Progenitor cell of endocrine pancreas (in vitro differentiated cells): ENCODE measurements at regions not wholly inside any gene's neighbourhood (a gene's known extent, or its start where the extent isn't known, plus 50 kb on each side); places are given as distances from the start of the nearest gene placed in this dataset.

ENCODE experiments used
- DNase-seq: peaks from one replicate; pipeline ENCODE4 v3.0.0; 2021; ENCODE audit warnings: low spot score; ENCODE audit not compliant: unreplicated experiment
- H3K27ac Mint-ChIP-seq: 2 replicates; pipeline ENCODE4 v1.8.0; 2021; ENCODE audit warnings: mild to moderate bottlenecking, moderate library complexity, mixed read lengths
- H3K27me3 Mint-ChIP-seq: 2 replicates; pipeline ENCODE4 v1.8.0; 2021; ENCODE audit warnings: mixed read lengths
- H3K36me3 Mint-ChIP-seq: 2 replicates; pipeline ENCODE4 v1.8.0; 2022; ENCODE audit warnings: mixed read lengths; ENCODE audit not compliant: insufficient read depth
- H3K4me1 Mint-ChIP-seq: 2 replicates; pipeline ENCODE4 v1.8.0; 2021; ENCODE audit warnings: low read depth, mixed read lengths
- H3K4me3 Mint-ChIP-seq: 2 replicates; pipeline ENCODE4 v1.8.0; 2021; ENCODE audit warnings: low read depth, mild to moderate bottlenecking, moderate library complexity, mixed read lengths
- H3K9me3 Mint-ChIP-seq: 2 replicates; pipeline ENCODE4 v1.8.0; 2021; ENCODE audit warnings: low read depth, mixed read lengths
- CTCF ChIP-seq: fragments of 200-600 bp; sonication (generic); IDR thresholded peaks from one replicate; pipeline ENCODE4 v1.5.0; 2021; ENCODE audit warnings: antibody characterized with exemption, mild to moderate bottlenecking; ENCODE audit not compliant: unreplicated experiment

GRCh38 chr2:103167599-103167998, 405.8 kb downstream of the TMEM182 start:
- no peak for TF ChIP-seq CTCF
- Mint-ChIP-seq H3K27me3 (no peaks in the 10 kb centered on the region), H3K36me3 (no peaks in the 10 kb centered on the region), H3K9me3 (no peaks in the 10 kb centered on the region), H3K4me1 (peaks cover 8% of the 10 kb centered on the region), H3K4me3 (no peak overlapping the region), H3K27ac (no peak overlapping the region)
- no peak for DNase-seq

- H3K36me3 Mint-ChIP-seq = no peaks in the 10 kb centered on the region
- TF ChIP-seq CTCF = no peak
- no peak overlapping the region for H3K27ac Mint-ChIP-seq
- peaks cover 8% of the 10 kb centered on the region for H3K4me1 Mint-ChIP-seq
- H3K4me3 Mint-ChIP-seq = no peak overlapping the region
- no peak for DNase-seq
- H3K9me3 Mint-ChIP-seq = no peaks in the 10 kb centered on the region
- no peaks in the 10 kb centered on the region for H3K27me3 Mint-ChIP-seq
These were observed 408.0 kb downstream of the TMEM182 start for GRCh38 chr2:103169861-103170260.

- Mint-ChIP-seq H3K4me1 (no peaks in the 10 kb centered on the region), H3K27me3 (peaks cover 8% of the 10 kb centered on the region), H3K4me3 (no peak overlapping the region), H3K36me3 (no peaks in the 10 kb centered on the region), H3K27ac (no peak overlapping the region), H3K9me3 (no peaks in the 10 kb centered on the region)
- no peak for DNase-seq
- TF ChIP-seq CTCF = no peak
These were observed 411.0 kb downstream of the TMEM182 start for GRCh38 chr2:103172821-103173220.

GRCh38 chr2:103174711-103175110, 412.9 kb downstream of the TMEM182 start:
- no peak overlapping the region for H3K27ac Mint-ChIP-seq
- no peaks in the 10 kb centered on the region for H3K9me3 Mint-ChIP-seq
- no peak overlapping the region for H3K4me3 Mint-ChIP-seq
- H3K4me1 Mint-ChIP-seq = no peaks in the 10 kb centered on the region
- no peak for TF ChIP-seq CTCF
- no peaks in the 10 kb centered on the region for H3K36me3 Mint-ChIP-seq
- H3K27me3 Mint-ChIP-seq = peaks cover 11% of the 10 kb centered on the region
- no peak for DNase-seq

- H3K27ac Mint-ChIP-seq = no peak overlapping the region
- H3K27me3 Mint-ChIP-seq = peaks cover 15% of the 10 kb centered on the region
- no peak for TF ChIP-seq CTCF
- no peaks in the 10 kb centered on the region for H3K36me3 Mint-ChIP-seq
- H3K9me3 Mint-ChIP-seq = no peaks in the 10 kb centered on the region
- no peaks in the 10 kb centered on the region for H3K4me1 Mint-ChIP-seq
- no peak overlapping the region for H3K4me3 Mint-ChIP-seq
- no peak for DNase-seq
These were observed 414.6 kb downstream of the TMEM182 start for GRCh38 chr2:103176294-103176915.
